CD4-positive, alpha-beta T cell treated with Interleukin-12 subunit alpha and Interleukin-12 subunit beta, for 1 hour (primary cell): ENCODE measurements at regions not wholly inside any gene's neighbourhood (a gene's known extent, or its start where the extent isn't known, plus 50 kb on each side); places are given as distances from the start of the nearest gene placed in this dataset.

Experiments used
- DNase-seq: peaks from one replicate; pipeline ENCODE4 v3.0.0-alpha.2; 2020

DNA sequence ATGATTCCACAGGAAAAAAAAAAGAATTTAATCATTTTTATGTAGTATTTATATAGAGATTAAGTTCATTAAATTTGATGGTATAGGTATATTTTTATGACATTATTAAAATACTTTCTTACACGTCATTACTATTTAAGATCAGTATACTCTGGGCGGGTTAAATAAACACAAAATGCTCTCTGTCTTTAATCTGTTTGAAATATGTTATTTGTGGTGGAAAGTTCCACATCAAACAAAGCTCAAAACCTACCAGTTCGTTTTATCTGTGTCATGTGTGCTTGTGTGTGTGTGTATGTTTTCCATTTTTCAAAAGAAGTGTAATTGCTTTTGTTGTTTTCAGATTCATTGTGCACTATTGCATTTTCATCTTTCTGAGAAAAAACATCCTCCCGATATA, 488.5 kb downstream of the ANKRD7 start:
- no peak for DNase-seq

DNA sequence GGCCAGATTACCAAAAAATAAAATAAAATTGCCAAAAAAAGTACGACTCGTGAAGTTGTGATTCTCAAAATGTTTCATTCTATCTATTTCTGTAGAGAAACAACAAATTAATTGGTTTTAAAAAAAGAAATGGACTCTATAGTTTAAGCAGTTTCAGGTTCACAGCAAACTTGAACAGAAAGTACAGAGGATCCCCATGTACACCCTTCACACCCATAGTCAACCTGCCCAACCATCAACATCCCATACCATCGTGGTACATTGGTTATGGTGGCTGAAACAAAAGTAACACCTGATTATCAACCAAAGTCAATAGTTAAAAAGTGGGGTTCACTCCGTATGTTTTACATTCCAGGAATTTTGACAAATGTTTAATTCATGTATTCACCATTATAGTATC, 496.1 kb downstream of the ANKRD7 start:
- no peak for DNase-seq

DNA sequence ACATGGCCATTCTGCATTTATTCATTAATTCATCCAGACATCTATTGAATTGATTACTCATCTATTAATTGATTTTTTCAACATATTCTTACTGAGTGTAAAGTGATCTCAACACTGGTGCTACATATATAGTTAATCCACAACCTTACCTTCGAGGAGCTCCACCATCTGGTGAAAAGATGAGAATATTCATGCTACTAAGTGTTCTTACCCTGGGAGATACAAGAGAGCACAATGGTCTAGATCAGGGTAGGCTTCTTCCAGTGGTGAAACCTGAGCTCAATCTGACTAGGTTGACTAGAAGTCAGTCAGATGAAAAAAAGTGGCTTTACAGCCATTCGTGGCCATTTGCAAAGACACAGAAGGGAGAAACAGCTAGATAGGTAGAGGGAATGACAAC, 507.4 kb downstream of the ANKRD7 start:
- no peak for DNase-seq

DNA sequence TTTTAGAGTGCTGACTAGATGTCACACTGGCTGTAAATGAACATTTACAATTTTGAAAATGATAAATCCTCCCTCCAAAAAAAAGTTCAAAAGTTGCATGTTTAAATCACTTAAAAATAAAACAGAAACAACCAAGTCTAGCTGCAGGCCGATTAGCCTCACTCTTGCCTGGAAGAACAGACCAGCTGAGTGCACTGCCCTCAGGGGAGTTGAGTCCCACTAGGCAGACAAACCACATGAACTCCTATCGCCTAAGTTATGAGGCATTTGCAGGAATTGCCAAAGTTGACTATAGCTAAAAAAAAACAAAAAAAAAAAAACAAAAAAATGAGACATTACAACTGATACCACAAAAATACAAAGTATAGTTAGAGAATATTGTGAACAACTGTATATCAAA, 510.0 kb downstream of the ANKRD7 start:
- no peak for DNase-seq

DNA sequence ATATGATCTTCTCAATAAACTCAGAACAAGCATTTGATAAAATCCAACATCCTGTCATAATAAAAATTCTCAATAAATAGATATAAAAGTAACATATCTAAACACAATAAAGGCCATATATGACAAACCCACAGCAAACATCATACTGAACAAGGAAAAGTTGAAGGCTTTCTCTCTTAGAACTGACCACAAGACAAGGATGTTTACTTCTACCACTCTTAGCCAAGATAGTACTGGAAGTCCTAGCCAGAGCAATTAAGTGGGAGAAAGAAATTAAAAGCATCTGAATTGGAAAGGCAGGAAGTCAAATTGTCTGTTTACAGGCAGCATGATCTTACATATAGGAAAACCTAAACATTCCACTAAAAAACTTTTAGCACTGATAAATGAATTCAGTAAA, 510.9 kb downstream of the ANKRD7 start:
- no peak for DNase-seq

DNA sequence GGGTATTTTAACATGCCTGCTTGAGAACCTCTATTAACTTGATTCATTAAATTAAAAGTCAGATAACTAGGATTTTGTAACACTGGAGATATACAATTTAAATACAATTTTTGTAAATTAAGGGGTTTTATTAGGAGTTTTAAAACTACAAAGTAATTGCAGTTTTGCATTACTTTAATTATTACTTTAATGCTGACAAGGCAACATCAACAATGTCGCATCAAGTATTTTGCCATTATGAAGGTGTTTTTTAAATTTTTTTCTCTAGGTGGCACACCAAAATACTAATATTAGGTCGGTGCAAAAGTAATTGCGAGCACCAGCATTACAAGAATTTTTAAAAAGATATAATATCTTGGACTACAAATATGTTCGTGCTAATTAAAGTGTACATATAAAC, 513.4 kb downstream of the ANKRD7 start:
- no peak for DNase-seq

DNA sequence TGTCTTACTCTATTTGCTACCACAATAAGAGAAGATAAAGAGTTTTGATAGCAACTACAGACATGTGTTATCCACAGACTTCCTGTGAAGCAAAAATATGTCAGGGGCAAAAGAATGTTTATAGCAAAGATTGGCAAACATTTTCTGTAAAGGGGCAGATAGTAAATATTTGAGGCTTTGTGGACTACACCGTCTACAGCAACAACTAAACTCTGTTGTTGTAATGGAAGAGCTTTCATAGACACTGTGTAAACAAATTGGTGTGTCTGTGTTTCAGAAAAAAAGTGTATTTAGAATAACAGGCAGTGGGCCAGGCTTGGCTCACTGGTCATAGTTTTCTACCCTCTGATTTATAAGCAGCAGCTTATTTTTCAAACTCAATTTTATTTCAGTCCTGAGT, 521.4 kb downstream of the ANKRD7 start:
- no peak for DNase-seq

DNA sequence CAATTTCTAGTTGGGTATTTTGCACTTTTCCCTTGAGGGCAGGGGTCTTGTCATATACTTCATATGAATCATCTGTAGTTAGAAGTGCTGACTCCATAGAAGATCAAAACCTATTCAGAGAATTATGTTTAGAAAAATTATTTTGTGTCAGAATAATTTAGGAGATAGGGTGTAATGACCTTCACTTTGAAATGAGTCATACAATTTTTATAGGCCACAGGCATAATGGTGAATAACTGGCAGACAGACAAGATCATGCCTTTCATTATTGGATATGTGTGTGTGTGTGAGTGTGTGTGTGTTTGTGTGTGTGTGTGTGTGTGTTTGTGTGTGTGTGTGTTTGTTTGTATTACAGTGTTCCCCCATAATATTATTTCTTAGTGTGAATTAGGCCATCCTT, 523.0 kb downstream of the ANKRD7 start:
- DNase-seq, result no peak

DNA sequence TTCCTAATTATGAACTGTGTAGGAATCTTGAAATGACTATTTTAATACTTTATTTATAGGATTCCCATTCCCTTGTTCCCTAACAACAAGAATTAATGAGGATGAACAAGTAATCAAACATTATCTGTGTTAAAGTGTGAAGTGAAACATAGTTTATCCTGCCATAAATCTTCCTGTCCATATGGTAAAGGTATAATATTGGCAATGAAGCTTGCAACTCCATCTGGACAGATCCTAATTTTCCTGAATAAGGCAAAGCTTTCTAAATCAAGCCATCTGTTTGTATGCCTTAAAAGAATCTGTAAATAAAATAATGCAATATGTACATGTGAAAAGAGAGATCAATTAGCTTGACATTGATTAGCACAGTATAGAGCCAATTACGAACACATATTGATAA, 529.0 kb downstream of the ANKRD7 start:
- no peak for DNase-seq

DNA sequence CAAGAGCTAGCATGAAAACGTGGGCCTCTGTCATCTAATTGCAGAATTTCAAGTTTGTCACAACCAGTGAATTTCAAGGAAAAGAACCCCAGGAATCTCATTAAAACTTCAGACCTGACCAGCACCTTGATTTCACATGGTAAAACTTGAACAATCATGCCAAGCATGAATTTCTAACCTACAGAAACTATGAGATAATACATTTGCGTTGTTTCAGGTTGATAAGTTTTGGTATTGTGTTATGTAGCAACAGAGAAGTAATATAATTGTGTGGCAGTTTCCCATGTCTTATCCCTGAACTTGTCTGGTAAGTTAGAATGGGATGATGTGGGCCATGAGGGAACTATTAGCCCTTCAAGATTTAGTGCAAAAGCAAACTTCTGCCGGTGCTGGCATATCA, 530.1 kb downstream of the ANKRD7 start:
- no peak for DNase-seq

DNA sequence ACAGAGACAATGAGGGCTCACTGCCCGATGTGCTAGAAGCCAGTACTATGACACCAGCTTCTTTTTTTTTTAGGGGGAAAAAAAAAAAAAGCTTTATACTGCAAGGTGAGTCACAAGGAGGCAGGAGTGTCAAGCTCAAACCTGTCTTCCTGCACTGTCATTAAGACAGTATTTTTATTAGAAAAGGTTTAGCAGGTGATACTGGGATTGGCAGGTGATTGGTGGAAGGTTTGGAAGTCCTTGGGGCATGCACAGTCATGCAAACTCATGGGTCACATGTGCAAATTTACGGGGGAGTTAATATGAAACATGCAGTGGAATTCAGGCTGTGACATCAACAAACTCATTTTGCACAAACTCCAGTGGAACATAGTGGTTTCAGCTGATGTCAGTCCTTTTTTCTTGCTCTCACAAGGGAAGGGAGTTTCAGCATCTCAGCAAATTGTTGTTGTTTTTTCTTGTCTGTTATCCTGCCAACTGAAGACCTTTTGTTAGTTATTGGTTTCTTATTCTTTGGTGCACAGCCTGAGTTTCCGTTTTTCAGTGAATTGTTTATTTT, 530.6 kb downstream of the ANKRD7 start:
- no peak for DNase-seq

DNA sequence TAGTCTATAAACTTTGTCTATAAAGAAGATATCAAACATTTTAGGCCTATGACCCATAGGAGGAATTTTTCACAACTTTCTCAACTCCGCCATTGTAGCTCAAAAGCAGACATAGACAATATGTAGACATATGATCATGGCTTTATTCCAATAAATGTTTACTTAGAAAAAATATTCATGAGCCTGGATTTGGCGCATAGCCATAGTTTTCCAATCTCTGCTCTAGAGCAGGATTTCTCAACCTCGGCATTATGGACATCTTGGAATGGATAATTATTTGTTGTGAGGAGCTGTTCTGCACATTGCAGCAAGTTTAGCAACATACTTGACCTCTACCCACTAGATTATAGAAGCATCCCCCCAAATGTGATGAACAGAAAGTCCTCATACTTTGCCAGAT, 532.6 kb downstream of the ANKRD7 start:
- DNase-seq, result no peak

DNA sequence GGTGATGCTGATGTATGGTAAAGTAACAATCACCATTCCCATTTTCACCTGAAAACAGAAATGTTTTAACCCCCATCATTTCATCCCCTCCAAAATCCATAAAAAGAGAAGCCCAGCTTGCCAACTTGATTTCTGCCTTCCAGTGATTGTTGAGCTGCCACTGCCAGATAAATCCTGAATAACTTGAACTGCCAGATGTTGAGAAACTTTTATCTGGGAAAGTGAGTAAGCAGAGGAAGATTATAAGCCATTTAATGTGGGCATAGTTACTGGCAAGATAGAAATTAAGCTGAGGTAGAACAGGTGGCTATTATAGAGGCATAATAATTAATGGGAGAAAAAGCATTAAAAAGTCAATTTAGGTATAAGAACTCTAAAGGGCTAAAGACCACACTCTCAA, 534.1 kb downstream of the ANKRD7 start:
- no peak for DNase-seq

DNA sequence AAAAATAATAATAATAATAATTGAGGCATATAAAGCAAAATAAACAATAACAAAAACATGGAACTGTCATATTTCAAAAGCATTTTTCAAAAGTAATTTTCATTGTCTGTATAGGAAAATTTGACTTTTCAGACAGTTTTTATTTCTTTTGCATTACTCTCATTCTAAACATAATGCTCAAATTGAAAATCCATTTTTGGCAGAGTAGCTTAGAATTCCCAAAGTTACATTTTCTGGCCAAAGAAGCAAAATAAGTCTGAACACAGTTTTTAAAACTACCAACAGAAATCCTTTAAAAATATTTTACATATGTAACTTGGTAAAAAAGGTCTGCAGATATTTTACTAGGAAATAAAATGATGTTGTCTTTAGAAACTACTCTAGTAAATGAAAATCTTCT, 535.4 kb downstream of the ANKRD7 start:
- DNase-seq, result no peak

DNA sequence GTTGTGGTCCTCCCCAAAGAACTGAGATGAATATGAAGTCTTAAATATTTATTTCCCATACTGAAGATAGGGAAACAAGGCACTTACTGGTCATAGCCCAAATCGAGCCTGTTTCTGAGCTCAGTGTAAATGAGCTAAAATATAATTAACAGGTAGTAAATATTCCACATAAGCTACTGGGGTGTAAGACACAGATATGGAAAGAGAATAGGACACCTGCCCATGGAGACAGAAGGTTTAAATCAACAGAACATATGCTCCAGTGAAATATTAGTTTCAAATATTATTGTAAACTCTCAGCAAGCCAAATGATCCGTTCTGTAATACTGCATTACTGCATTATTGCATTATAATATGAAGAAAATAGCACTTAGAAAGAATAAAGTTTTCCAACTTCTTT, 537.9 kb downstream of the ANKRD7 start:
- DNase-seq, result no peak

DNA sequence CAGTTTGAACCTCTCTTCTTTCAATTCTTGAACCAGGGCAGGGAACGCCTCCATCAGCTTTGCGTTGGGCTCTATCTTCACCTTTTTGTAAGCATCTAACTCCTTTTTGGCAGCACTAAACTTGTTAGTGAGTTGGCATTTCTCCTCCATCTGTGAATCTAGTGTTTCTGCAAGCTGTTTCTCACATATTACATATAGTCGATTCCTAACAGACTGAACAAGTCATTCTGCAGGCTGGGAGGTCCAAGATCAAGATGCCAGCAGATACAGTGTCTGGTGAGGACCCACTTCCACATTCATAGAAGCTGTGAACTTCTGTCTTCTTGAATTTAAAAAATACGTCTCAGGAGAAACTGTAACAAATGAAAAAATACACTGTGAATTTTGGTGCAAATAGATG, 539.7 kb downstream of the ANKRD7 start:
- no peak for DNase-seq

DNA sequence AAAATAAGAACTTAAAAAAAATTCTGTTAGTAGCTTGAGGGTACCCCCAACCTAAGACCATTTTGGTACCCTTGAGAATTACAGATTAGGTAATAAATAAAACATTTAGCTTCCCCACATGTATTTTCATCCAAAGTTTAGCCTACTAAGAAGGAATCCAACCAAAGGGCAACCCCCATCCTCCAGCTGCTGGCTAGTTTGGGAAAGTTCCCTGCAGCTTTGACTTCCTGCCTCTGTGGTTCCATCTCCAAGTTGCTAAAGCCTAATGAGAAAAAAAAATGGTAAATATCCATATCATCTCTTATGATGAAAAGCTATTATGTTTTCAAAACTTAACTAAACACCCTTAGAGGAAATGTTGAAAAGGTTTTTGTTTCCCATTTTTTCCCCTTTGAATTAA, 547.2 kb downstream of the ANKRD7 start:
- DNase-seq, result no peak

DNA sequence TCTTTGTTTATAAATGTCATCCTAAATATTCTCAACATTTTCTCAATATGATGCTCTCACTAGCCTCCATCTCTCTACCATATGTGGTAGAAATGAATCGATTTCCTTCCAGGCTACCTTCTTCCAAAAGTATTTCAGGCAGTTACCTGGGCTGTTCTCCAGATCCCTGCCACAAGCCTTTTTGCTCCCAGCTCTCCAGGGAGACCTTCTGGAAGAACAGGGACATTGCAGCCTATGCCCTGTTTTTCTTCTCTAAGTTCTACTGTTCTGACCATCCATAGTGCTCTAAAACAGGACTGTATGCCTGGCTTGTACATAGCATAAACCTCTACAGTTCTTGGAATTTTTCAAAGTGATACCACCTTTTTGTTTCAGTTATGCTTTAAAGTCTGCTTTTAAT, 552.8 kb downstream of the ANKRD7 start:
- no peak for DNase-seq

DNA sequence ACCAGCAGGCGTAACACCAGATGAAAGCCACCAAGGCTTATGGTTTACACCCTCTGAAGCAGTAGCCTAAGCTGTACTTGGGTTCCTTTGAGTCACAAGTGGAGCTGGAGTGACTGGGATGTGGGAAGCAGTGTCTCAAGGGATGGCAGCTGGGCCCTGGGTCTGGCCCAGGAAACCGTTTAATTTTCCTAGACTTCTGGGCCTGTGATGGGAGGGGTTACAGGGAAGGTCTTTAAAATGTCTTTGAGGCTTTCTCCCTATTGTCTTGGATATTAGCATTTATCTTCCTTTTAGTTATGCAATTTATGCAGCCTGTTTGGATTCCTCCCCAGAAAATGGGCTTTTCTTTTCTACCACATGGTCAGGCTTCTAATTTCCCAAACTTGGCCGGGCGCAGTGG, 568.2 kb downstream of the ANKRD7 start:
- DNase-seq, result no peak

DNA sequence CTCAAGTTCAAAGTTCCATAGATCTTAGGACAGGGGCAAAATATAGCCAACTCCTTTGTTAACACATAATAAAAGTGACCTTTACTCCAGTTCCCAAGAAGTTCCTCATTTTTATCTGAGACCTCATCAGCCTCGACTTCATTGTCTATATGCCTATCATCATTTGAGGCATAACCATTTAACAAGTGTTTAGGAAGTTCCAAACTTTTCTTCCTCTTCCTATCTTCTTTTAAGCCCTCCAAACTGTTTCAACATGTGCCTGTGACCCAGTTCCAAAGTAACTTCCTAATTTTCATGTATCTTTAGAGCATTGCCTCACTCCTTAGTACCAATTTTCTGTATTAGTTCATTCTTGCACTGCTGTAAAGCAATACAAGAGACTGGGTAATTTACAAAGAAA, 569.1 kb downstream of the ANKRD7 start:
- DNase-seq, result no peak

DNA sequence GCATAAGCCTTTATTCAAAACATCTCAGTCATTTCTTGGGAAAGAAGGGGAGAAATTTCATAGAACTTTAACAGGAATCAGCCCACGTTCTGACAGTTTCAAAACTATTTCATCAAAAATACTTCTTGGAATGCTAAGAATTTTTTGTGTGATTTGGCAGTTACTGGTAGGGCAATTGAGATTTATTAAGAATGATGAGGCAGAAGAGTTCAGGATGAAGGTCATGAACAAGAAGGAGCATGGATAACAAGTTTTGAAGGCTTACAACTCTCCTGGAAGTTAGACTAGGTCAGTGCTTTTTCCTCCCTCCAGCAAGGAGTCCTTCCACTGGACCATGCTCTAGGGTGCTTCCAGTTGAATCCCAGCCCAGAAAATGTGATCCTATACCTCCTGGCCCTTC, 569.9 kb downstream of the ANKRD7 start:
- DNase-seq, result no peak

DNA sequence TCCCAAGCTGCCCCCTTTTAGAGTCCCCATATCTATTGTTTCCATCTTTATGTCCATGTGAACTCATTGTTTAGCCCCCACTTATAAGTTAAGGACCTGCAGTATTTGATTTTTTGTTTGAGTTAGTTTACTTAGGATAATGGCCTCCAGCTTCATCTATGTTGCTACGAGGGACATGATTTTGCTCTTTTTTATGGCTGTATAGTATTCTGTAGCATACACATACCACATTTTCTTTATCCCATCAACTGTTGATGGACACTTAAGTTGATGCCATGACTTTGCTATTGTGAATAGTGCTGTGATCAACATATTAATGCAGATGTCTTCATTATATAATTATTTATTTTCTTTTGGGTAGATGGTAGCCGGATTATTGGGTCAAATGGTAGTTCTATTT, 576.9 kb downstream of the ANKRD7 start:
- no peak for DNase-seq

DNA sequence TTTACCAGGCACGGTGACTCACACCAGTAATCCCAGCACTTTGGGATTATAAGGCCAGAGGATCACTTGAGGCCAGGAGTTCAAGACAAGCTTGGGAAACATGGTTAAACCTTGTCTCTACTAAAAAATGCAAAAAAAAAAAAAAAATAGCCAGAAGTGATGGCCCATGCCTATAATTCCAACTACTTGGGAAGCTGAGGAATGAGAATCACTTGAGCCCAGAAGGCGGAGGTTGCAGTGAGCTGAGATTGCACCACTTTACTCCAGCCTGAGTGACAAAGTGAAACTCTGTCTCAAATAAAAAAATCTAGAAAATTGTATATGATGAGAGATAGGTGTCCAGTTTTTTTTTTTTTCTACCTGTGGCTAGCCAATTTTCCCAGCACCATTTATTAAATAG, 578.2 kb downstream of the ANKRD7 start:
- no peak for DNase-seq

DNA sequence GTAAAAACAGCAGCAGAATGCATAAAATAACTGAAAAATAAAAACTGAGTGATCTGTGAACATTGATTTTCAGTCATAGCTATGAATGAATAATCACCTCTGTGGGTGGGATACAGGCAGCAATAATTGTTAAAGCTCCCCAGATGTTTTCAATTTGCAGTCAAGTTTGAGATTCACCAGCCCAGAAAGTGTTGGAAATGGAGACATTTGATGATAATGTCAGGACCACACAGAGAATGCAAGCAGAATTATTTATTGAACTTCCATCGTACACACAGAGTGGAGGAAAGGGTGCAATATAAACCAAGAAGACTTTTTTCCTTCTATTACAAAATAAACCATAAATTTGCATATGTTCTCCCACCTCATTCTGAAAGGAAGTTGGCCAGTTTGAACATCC, 601.7 kb downstream of the ANKRD7 start:
- no peak for DNase-seq

DNA sequence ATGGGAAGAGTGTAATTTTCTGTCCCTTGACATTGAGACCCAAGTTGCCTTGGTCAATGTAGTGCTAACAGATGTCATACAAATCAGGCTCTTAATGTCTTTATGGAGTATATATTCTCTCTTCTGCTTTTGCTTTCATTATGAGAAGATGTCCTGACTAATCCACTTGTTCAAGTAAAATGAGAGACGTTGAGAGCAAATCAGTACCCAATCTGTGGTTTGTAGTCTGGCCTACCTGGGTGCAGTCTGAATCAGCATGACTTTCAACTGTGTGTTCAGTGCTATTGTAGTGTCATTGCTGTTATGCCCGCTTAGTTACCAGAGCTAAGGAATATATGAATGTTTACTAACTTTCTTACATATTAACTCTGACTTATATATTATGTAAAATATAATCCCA, 612.4 kb downstream of the ANKRD7 start:
- DNase-seq, result no peak

DNA sequence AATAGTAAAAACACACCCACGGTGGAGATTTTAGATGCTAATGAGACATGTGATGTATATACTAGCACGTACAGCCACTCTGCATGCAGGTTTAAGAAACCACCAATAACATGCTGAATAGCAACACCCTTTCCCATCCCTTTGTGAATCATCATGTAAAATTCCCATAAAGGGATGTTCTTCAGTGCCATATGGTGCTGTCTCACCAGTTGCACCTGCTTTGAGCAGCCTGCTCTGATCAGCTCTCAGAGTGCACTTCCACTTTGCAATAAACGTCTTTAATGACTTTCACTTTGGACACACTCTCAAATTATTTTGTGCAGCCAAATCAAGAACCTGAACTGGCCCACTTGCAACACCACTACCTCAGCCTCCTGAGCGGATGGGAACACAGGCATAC, 615.0 kb downstream of the ANKRD7 start:
- no peak for DNase-seq
